ENCODE measurements at regions not wholly inside any gene's neighbourhood (a gene's known extent, or its start where the extent isn't known, plus 50 kb on each side); places are given as distances from the start of the nearest gene placed in this dataset.
"Not testable (repeated sequence)": the region's sequence is repeated elsewhere in the genome, so short reads cannot be mapped to it uniquely, and the experiment has no call there.

DNA sequence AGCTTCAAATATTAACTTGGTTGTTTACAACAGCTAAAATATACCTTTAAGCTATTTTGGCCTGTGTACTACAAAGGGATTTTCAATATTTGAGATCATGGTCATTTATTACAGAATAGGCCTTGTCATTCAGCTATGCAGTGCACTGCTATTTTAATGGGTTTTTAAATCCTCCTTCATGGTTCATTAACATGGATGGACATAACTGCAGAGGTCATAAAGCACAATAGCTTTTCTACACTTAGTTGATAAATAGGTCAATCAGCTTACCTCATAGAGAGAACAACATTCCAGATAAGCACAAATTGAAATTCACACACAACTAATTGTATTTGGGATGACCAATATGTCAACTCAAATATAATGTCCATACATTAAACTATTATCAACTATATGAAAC lies 403.7 kb downstream of the CNTN3 start:
- Histone ChIP-seq H4K20me1 (ENCODE audit: insufficient read depth) (no peaks in the 10 kb centered on the region), H3K9ac (ENCODE audit: low read length) (no peak overlapping the region), H3K9me3 (ENCODE audit: low read length) (no peaks in the 10 kb centered on the region), H3F3A (ENCODE audit: insufficient read depth, low read length, poor library complexity, severe bottlenecking) (no peaks in the 10 kb centered on the region), H3K27ac (ENCODE audit: low read length) (no peak overlapping the region), H2AFZ (ENCODE audit: low read depth, low read length) (no peak overlapping the region), H3K9me2 (ENCODE audit: insufficient read depth, low read length) (no peaks in the 10 kb centered on the region), H3K36me3 (ENCODE audit: insufficient read depth, low read length) (no peaks in the 10 kb centered on the region), H3K4me3 (ENCODE audit: low read length) (no peak overlapping the region), H3K27me3 (ENCODE audit: insufficient read depth, low read depth, low read length) (no peaks in the 10 kb centered on the region), H3K79me2 (replicated peaks; ENCODE audit: insufficient read depth, low read length) (no peaks in the 10 kb centered on the region), H3K4me2 (ENCODE audit: low read length) (no peak overlapping the region)
- no peak for TF ChIP-seq RAD21 (conservative IDR thresholded peaks at IDR 0.05)
- TF ChIP-seq, protein P1, sequence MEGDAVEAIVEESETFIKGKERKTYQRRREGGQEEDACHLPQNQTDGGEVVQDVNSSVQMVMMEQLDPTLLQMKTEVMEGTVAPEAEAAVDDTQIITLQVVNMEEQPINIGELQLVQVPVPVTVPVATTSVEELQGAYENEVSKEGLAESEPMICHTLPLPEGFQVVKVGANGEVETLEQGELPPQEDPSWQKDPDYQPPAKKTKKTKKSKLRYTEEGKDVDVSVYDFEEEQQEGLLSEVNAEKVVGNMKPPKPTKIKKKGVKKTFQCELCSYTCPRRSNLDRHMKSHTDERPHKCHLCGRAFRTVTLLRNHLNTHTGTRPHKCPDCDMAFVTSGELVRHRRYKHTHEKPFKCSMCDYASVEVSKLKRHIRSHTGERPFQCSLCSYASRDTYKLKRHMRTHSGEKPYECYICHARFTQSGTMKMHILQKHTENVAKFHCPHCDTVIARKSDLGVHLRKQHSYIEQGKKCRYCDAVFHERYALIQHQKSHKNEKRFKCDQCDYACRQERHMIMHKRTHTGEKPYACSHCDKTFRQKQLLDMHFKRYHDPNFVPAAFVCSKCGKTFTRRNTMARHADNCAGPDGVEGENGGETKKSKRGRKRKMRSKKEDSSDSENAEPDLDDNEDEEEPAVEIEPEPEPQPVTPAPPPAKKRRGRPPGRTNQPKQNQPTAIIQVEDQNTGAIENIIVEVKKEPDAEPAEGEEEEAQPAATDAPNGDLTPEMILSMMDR (IDR thresholded peaks at IDR 0.05; ENCODE audit: poor library complexity, severe bottlenecking): no peak
- no peak for TF ChIP-seq POLR2AphosphoS5 (IDR thresholded peaks at IDR 0.05)
- no peak for TF ChIP-seq EZH2 (IDR thresholded peaks at IDR 0.05; ENCODE audit: borderline replicate concordance, insufficient read depth, low read length, poor library complexity, severe bottlenecking)
- TF ChIP-seq TAF1 (IDR thresholded peaks at IDR 0.05; ENCODE audit: low read depth): no peak
- TF ChIP-seq, protein P2, sequence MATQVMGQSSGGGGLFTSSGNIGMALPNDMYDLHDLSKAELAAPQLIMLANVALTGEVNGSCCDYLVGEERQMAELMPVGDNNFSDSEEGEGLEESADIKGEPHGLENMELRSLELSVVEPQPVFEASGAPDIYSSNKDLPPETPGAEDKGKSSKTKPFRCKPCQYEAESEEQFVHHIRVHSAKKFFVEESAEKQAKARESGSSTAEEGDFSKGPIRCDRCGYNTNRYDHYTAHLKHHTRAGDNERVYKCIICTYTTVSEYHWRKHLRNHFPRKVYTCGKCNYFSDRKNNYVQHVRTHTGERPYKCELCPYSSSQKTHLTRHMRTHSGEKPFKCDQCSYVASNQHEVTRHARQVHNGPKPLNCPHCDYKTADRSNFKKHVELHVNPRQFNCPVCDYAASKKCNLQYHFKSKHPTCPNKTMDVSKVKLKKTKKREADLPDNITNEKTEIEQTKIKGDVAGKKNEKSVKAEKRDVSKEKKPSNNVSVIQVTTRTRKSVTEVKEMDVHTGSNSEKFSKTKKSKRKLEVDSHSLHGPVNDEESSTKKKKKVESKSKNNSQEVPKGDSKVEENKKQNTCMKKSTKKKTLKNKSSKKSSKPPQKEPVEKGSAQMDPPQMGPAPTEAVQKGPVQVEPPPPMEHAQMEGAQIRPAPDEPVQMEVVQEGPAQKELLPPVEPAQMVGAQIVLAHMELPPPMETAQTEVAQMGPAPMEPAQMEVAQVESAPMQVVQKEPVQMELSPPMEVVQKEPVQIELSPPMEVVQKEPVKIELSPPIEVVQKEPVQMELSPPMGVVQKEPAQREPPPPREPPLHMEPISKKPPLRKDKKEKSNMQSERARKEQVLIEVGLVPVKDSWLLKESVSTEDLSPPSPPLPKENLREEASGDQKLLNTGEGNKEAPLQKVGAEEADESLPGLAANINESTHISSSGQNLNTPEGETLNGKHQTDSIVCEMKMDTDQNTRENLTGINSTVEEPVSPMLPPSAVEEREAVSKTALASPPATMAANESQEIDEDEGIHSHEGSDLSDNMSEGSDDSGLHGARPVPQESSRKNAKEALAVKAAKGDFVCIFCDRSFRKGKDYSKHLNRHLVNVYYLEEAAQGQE (IDR thresholded peaks at IDR 0.05; ENCODE audit: borderline replicate concordance): no peak
- TF ChIP-seq EP300 (conservative IDR thresholded peaks at IDR 0.05; ENCODE audit: poor library complexity, severe bottlenecking): no peak
- TF ChIP-seq SMC3 (conservative IDR thresholded peaks at IDR 0.05; ENCODE audit: poor library complexity): no peak
- TF ChIP-seq MXI1 (conservative IDR thresholded peaks at IDR 0.05; ENCODE audit: poor library complexity, severe bottlenecking): no peak

DNA sequence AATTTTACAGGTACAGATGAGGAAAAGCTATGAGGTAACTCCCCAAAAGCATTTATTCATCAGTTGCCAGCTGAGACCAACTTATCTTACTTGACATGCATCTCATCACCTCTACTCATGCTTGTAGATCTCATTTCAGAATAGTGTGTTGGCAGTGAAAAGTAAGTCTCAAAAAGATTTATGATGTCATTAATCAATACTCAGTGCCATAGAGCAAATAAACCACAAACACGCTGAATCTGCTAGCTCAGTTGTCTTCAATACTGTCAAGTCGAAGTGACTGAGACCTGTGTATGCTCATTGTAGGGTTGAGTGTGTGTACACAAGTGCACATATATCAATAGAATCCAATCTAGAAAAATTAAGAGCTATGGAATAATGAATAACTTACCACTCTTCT lies 413.5 kb downstream of the CNTN3 start:
- H3K4me2 ChIP-seq (ENCODE audit: low read length): no peak overlapping the region
- H2AFZ ChIP-seq (ENCODE audit: low read depth, low read length): no peak overlapping the region
- H3F3A ChIP-seq (ENCODE audit: insufficient read depth, low read length, poor library complexity, severe bottlenecking): no peaks in the 10 kb centered on the region
- no peaks in the 10 kb centered on the region for H4K20me1 ChIP-seq (ENCODE audit: insufficient read depth)
- no peaks in the 10 kb centered on the region for H3K9me3 ChIP-seq (ENCODE audit: low read length)
- no peak overlapping the region for H3K4me3 ChIP-seq (ENCODE audit: low read length)
- no peak overlapping the region for H3K9ac ChIP-seq (ENCODE audit: low read length)
- no peak for TF ChIP-seq RAD21 (conservative IDR thresholded peaks at IDR 0.05)
- TF ChIP-seq POLR2AphosphoS5 (IDR thresholded peaks at IDR 0.05): no peak
- TF ChIP-seq, protein P2 (IDR thresholded peaks at IDR 0.05; ENCODE audit: borderline replicate concordance): no peak
- TF ChIP-seq, protein P1 (IDR thresholded peaks at IDR 0.05; ENCODE audit: poor library complexity, severe bottlenecking): no peak
- no peak for TF ChIP-seq TAF1 (IDR thresholded peaks at IDR 0.05; ENCODE audit: low read depth)
- TF ChIP-seq MXI1 (conservative IDR thresholded peaks at IDR 0.05; ENCODE audit: poor library complexity, severe bottlenecking): no peak
- no peak for TF ChIP-seq SMC3 (conservative IDR thresholded peaks at IDR 0.05; ENCODE audit: poor library complexity)
- no peak for TF ChIP-seq EZH2 (IDR thresholded peaks at IDR 0.05; ENCODE audit: borderline replicate concordance, insufficient read depth, low read length, poor library complexity, severe bottlenecking)
- no peak for TF ChIP-seq EP300 (conservative IDR thresholded peaks at IDR 0.05; ENCODE audit: poor library complexity, severe bottlenecking)
- no peaks in the 10 kb centered on the region for H3K27me3 ChIP-seq (ENCODE audit: insufficient read depth, low read depth, low read length)
- H3K79me2 ChIP-seq (replicated peaks; ENCODE audit: insufficient read depth, low read length): no peaks in the 10 kb centered on the region
- no peak overlapping the region for H3K27ac ChIP-seq (ENCODE audit: low read length)
- no peaks in the 10 kb centered on the region for H3K36me3 ChIP-seq (ENCODE audit: insufficient read depth, low read length)
- H3K9me2 ChIP-seq (ENCODE audit: insufficient read depth, low read length): no peaks in the 10 kb centered on the region

DNA sequence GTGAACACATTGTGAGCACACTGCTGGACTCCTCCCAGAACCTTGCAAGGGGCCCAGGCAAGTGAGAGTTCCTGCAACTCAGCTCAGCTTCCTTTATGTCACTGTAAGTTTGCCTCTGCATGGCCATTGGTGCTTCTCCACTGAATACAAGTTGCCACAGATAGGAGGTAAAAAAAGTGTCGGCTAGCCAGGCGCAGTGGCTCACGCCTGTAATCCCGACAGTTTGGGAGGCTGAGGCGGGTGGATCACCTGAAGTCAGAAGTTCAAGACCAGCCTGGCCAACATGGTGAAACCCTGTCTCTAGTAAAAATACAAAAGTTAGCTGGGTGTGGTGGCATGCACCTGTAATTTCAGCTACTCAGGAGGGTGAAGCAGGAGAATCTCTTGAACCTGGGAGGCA lies 435.8 kb downstream of the CNTN3 start:
- not testable (repeated sequence) for H3K9ac ChIP-seq (ENCODE audit: low read length); H3F3A ChIP-seq (ENCODE audit: insufficient read depth, low read length, poor library complexity, severe bottlenecking); H3K9me3 ChIP-seq (ENCODE audit: low read length); H2AFZ ChIP-seq (ENCODE audit: low read depth, low read length); H3K4me2 ChIP-seq (ENCODE audit: low read length); H3K4me3 ChIP-seq (ENCODE audit: low read length); H4K20me1 ChIP-seq (ENCODE audit: insufficient read depth); H3K79me2 ChIP-seq (replicated peaks; ENCODE audit: insufficient read depth, low read length); H3K36me3 ChIP-seq (ENCODE audit: insufficient read depth, low read length); H3K9me2 ChIP-seq (ENCODE audit: insufficient read depth, low read length); H3K27me3 ChIP-seq (ENCODE audit: insufficient read depth, low read depth, low read length); H3K27ac ChIP-seq (ENCODE audit: low read length)
